AG04450 (cell line): ENCODE measurements at regions not wholly inside any gene's neighbourhood (a gene's known extent, or its start where the extent isn't known, plus 50 kb on each side); places are given as distances from the start of the nearest gene placed in this dataset.

ENCODE experiments used
- CTCF ChIA-PET: fragments of 300-600, 350-600 bp; formaldehyde crosslinking; extraction: SDS; loops from one replicate; lab custom pipeline; 2022; ENCODE audit warnings: antibody characterized with exemption, inconsistent platforms; lab: Charles Lee
- POLR2A ChIA-PET: fragments of 350-600 bp; formaldehyde crosslinking; extraction: SDS; loops from one replicate; lab custom pipeline; 2021; ENCODE audit warnings: antibody characterized with exemption, inconsistent platforms; lab: Yijun Ruan, JAX
- DNase-seq: peaks from one replicate; pipeline ENCODE4 v3.0.0-alpha.2; 2011; ENCODE audit warnings: low read depth, low spot score
- H3K27ac ChIP-seq: one replicate; pipeline ENCODE4 v1.5.1; 2012; ENCODE audit warnings: low read depth, low read length, control low read depth
- H3K27me3 ChIP-seq: one replicate; pipeline ENCODE4 v1.6.0; 2012; ENCODE audit warnings: low read length; ENCODE audit not compliant: control insufficient read depth, insufficient read depth
- H3K4me3 ChIP-seq: 2 replicates; pipeline ENCODE4 v1.5.1; 2011; ENCODE audit warnings: mild to moderate bottlenecking, low read depth, low read length, control low read depth
- H3K9me3 ChIP-seq: 2 replicates; pipeline ENCODE4 v1.5.1; 2012; ENCODE audit warnings: low read length; ENCODE audit not compliant: control insufficient read depth, insufficient read depth
- TF ChIP-seq, protein P1 (sequence below): IDR thresholded peaks from 2 replicates; pipeline ENCODE4 v1.5.1; 2011; ENCODE audit warnings: low read depth, low read length, control low read depth, inconsistent platforms

DNA sequence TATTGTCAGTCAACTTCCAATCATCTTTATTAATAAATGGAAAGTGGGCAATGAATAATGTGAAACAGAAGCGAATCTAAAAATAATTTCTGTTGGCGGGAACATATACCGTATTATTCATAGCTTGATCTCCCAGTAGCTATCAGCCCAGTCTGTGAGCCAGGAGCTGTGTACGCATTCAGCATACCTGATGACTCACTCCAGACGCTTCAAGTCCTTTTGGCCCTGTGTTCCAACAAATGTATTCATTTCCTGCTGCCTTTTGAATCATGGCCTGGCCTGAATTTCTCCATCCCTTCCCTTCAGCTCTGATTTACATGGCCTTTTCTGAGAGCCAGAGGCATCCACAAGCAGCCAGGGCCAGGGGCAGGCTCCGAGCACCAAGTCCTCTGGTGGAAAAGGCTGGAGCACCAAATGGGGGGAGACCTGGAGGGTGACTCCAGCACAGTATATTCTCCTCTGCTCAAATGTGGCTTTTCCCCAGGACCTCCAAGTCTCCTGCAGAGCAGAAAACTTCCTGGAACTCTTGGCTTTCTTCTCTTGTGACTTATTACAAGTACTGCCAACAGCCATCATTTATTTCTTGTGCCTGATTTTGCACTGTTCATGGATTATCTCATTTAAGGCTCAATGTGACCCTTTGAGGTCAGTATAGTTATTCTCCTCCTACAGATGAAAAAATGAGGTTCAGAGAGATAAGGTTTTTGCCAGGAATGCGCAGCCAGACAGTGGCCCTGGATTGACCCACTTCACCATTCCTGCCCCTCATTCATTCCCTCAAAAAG, 108.7 kb downstream of the EN1 start:
- Histone ChIP-seq H3K27ac (peak overlapping the region; percentile 87), H3K4me3 (no peak overlapping the region), H3K27me3 (no peaks in the 10 kb centered on the region), H3K9me3 (no peaks in the 10 kb centered on the region)
- ChIA-PET POLR2A (interaction anchor here (0.6 kb wide), 1 partner anchor 65 kb away, joined by 5 read pairs; no protein-coding TSS in a partner anchor), CTCF (interaction anchor here (0.8 kb wide), 1 partner anchor 13 kb away, joined by 3 read pairs; no protein-coding TSS in a partner anchor)
- DNase-seq: peak; percentile 88
- TF ChIP-seq, protein P1, sequence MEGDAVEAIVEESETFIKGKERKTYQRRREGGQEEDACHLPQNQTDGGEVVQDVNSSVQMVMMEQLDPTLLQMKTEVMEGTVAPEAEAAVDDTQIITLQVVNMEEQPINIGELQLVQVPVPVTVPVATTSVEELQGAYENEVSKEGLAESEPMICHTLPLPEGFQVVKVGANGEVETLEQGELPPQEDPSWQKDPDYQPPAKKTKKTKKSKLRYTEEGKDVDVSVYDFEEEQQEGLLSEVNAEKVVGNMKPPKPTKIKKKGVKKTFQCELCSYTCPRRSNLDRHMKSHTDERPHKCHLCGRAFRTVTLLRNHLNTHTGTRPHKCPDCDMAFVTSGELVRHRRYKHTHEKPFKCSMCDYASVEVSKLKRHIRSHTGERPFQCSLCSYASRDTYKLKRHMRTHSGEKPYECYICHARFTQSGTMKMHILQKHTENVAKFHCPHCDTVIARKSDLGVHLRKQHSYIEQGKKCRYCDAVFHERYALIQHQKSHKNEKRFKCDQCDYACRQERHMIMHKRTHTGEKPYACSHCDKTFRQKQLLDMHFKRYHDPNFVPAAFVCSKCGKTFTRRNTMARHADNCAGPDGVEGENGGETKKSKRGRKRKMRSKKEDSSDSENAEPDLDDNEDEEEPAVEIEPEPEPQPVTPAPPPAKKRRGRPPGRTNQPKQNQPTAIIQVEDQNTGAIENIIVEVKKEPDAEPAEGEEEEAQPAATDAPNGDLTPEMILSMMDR: no peak

DNA sequence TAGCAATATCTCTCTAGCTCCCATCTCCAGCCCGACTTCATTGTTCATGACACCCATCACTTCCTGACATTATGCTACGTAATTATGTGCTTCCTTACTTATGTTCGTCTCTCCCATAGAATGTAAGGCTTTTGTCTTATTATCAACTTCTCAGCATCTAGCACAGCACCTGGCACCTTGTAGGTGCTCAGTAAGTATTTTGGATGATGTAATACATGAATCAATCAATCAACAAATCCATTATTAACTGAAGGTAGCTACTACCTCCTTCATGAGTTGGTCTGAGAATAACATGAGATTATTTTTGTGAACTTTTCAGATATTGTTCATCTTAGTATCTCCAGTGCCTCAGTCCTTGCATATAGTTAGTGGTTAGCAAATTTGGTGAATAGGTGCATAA, 109.3 kb downstream of the EN1 start:
- POLR2A ChIA-PET: no interaction called here

DNA sequence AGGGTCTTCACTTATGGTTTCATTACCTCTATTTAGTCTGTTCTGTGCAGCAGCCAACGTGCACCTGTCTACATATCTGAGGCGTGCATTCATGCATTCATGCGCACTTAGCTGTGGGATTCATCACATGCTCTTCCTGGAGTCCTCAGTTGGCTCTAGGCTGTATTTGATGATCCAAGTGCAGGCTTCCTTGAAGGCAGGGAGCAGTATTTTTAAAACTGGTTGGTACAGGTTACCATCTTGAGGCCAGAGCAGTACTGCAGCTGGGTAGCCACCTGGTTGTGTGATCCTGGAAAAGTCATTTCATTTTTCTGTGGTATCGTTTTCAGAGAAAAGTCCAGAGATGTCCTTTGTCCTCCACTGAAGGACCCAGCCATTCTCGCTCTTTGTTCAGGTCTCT, 109.8 kb downstream of the EN1 start:
- DNase-seq: no peak
- no peaks in the 10 kb centered on the region for H3K9me3 ChIP-seq
- ChIA-PET CTCF (no interaction called here), POLR2A (no interaction called here)
- TF ChIP-seq, protein P1: no peak
- H3K27me3 ChIP-seq: no peaks in the 10 kb centered on the region
- H3K27ac ChIP-seq: no peak overlapping the region
- H3K4me3 ChIP-seq: no peak overlapping the region

More for the DNA sequence above, 109.3 kb downstream of the EN1 start:
- Histone ChIP-seq H3K27ac (no peak overlapping the region), H3K27me3 (no peaks in the 10 kb centered on the region), H3K4me3 (no peak overlapping the region), H3K9me3 (no peaks in the 10 kb centered on the region)
- TF ChIP-seq, protein P1: no peak
- CTCF ChIA-PET: interaction anchor here (0.8 kb wide), 1 partner anchor 13 kb away, joined by 3 read pairs; no protein-coding TSS in a partner anchor
- no peak for DNase-seq

DNA sequence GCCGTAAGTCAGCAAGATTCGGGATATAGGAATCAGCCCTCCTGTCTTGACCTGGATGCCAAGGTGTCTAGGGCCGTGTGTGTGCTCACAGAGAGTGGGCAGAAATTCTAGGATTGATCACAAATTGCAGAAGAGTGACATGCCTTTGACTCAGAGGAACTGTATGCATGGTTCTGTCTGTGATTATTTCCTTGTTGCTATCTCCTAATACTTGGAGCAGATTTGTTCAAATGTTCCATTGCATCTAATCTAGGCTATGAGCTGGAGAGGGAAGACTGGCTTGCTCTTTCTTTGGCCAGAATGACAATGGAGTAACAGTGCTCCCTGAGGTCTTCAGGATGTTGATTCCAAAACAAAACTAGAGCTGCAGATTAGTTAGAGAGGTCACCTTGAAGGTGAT, 115.0 kb downstream of the EN1 start:
- ChIA-PET POLR2A (no interaction called here), CTCF (interaction anchor here (0.5 kb wide), 1 partner anchor 577 kb away, joined by 3 read pairs; no protein-coding TSS in a partner anchor)
- Histone ChIP-seq H3K27me3 (no peaks in the 10 kb centered on the region), H3K27ac (no peak overlapping the region), H3K4me3 (no peak overlapping the region), H3K9me3 (no peaks in the 10 kb centered on the region)
- TF ChIP-seq, protein P1: no peak
- no peak for DNase-seq

DNA sequence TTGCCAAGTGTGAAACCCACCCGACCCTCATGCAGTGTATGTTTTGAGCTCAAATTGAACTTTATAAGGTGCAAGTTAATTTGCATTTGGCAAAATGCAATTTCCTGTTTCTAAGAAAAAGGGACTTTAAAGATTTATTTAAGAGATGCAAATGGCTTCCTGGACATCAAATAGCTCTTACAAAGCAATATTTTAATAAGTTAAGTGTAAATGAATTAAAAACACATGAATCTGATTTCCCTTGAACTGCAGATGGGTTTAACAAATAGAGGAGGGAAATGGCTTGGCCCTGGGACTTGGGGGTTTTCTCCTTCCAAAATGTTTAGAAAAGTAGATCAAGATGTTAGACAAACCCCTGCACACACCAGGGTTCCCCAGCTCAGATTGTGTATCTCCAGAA, 116.0 kb downstream of the EN1 start:
- Histone ChIP-seq H3K9me3 (no peaks in the 10 kb centered on the region), H3K27ac (no peak overlapping the region), H3K4me3 (no peak overlapping the region), H3K27me3 (no peaks in the 10 kb centered on the region)
- CTCF ChIA-PET: interaction anchor here (0.8 kb wide), 1 partner anchor 75 kb away, joined by 3 read pairs; no protein-coding TSS in a partner anchor
- no peak for DNase-seq
- POLR2A ChIA-PET: no interaction called here
- TF ChIP-seq, protein P1: no peak
